ENCODE measurements at regions not wholly inside any gene's neighbourhood (a gene's known extent, or its start where the extent isn't known, plus 50 kb on each side); places are given as distances from the start of the nearest gene placed in this dataset.
"Not testable (repeated sequence)": the region's sequence is repeated elsewhere in the genome, so short reads cannot be mapped to it uniquely, and the experiment has no call there.

DNA sequence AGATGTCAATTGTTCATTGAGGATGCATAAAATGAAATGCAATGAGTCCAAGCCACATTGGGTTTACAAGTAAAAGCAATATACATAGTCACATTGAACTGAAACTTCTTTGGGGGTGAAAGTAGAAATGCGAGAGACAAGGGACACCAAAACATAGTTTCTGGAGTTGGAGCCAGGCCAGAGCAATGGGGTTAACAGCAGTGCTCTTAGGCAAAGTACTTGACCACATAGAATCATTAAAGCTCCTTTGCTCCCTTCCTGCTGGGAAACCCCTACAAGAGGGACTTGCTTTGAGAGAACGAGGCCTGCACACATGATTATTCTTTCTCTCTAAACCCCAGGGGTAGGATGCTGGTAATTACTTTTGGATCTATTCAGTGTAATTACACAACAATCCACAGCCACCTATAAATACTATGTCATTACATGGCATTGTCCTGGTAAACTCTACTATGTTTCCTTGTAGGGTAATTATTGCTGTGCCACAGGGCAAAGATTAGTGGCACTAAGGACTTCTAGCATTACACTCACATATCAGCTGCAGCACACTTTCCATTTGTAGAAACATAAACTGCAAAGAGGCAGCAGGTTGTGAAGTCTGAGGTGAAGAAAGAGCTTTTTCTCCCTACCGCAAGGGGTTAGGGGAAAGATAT lies 421.6 kb upstream of the PBX1 start:
- Histone ChIP-seq H3K27me3 (ENCODE audit: control insufficient read depth in 2 of 2, insufficient read depth in 1 of 2, low read length in 1 of 2) (no peaks in the 10 kb centered on the region), H3K4me1 (ENCODE audit: control insufficient read depth in 2 of 2, insufficient read depth in 2 of 2, low read length in 2 of 2) (no peaks in the 10 kb centered on the region), H3K27ac (ENCODE audit: low read depth in 1 of 2, low read length in 1 of 2) (no peak overlapping the region), H3K36me3 (ENCODE audit: control insufficient read depth in 2 of 2, insufficient read depth in 2 of 2, low read length in 1 of 2) (no peaks in the 10 kb centered on the region), H3K4me3 (ENCODE audit: low read length in 2 of 2) (no peak overlapping the region), H3K9me3 (ENCODE audit: control insufficient read depth in 2 of 2, insufficient read depth in 1 of 2, low read length in 1 of 2) (no peaks in the 10 kb centered on the region)
- 89% methylated on average over 3 of the region's 3 CpGs for WGBS
- DNase-seq (ENCODE audit: low read depth in 6 of 9, low spot score in 9 of 9) = no peak

DNA sequence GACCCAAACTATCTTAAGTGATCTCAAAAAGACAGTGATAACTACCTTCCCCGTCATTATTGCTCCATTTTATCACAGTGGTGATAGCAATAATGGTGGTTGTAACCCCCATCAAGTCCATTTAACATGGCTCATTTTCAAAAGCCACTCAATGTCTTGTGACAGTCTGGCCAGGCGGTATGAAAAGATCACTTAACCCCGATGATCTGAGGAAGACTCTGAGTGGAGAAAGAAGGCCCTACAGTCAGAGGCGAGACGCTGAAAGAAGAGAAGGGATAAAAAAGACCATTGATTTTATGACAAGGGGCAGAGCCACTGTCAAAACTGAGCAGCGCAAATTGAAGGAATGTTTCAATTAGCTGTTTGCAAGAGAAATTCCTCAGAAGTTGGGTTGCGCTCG lies 417.2 kb upstream of the PBX1 start:
- Histone ChIP-seq H3K4me3 (ENCODE audit: low read length in 2 of 2) (no peak overlapping the region), H3K9me3 (ENCODE audit: control insufficient read depth in 2 of 2, insufficient read depth in 1 of 2, low read length in 1 of 2) (no peaks in the 10 kb centered on the region), H3K4me1 (ENCODE audit: control insufficient read depth in 2 of 2, insufficient read depth in 2 of 2, low read length in 2 of 2) (no peaks in the 10 kb centered on the region), H3K36me3 (ENCODE audit: control insufficient read depth in 2 of 2, insufficient read depth in 2 of 2, low read length in 1 of 2) (no peaks in the 10 kb centered on the region), H3K27ac (ENCODE audit: low read depth in 1 of 2, low read length in 1 of 2) (no peak overlapping the region), H3K27me3 (ENCODE audit: control insufficient read depth in 2 of 2, insufficient read depth in 1 of 2, low read length in 1 of 2) (no peaks in the 10 kb centered on the region)
- WGBS = 92% methylated on average over 8 of the region's 8 CpGs
- DNase-seq (ENCODE audit: low read depth in 6 of 9, low spot score in 9 of 9) = no peak

DNA sequence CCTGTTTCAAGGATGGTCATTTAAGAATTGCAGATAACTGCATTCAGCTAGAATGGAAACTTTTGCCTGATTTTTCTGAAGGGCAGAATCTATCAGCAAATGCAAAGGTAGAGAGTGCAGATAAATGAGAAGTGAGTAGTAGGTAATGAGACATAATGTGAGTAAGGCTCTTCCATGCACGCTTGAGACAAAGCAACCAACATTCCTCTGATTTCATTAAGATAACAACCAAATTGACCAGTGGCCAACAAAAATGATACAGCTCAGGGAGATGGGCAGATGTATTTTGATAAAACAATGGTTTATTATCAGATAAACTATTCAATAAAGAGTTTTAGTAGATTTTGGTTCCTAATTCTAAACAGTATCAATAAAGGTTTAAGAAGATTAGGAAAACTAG lies 404.4 kb upstream of the PBX1 start:
- no peak overlapping the region for H3K4me3 ChIP-seq (ENCODE audit: low read length in 2 of 2)
- H3K4me1 ChIP-seq (ENCODE audit: control insufficient read depth in 2 of 2, insufficient read depth in 2 of 2, low read length in 2 of 2) = no peaks in the 10 kb centered on the region
- H3K9me3 ChIP-seq (ENCODE audit: control insufficient read depth in 2 of 2, insufficient read depth in 1 of 2, low read length in 1 of 2) = peaks cover 0 to 8% of the 10 kb centered on the region in 2 donors
- 80% methylated on average over 1 of the region's 1 CpG for WGBS
- no peaks in the 10 kb centered on the region for H3K36me3 ChIP-seq (ENCODE audit: control insufficient read depth in 2 of 2, insufficient read depth in 2 of 2, low read length in 1 of 2)
- DNase-seq (ENCODE audit: low read depth in 6 of 9, low spot score in 9 of 9) = no peak
- no peaks in the 10 kb centered on the region for H3K27me3 ChIP-seq (ENCODE audit: control insufficient read depth in 2 of 2, insufficient read depth in 1 of 2, low read length in 1 of 2)
- H3K27ac ChIP-seq (ENCODE audit: low read depth in 1 of 2, low read length in 1 of 2) = no peak overlapping the region

GRCh38 chr1:164155347-164155746 lies 403.6 kb upstream of the PBX1 start:
- no peaks in the 10 kb centered on the region for H3K4me1 ChIP-seq (ENCODE audit: control insufficient read depth in 2 of 2, insufficient read depth in 2 of 2, low read length in 2 of 2)
- H3K27me3 ChIP-seq (ENCODE audit: control insufficient read depth in 2 of 2, insufficient read depth in 1 of 2, low read length in 1 of 2) = no peaks in the 10 kb centered on the region
- H3K36me3 ChIP-seq (ENCODE audit: control insufficient read depth in 2 of 2, insufficient read depth in 2 of 2, low read length in 1 of 2) = no peaks in the 10 kb centered on the region
- peaks cover 0 to 8% of the 10 kb centered on the region in 2 donors for H3K9me3 ChIP-seq (ENCODE audit: control insufficient read depth in 2 of 2, insufficient read depth in 1 of 2, low read length in 1 of 2)
- no peak overlapping the region for H3K27ac ChIP-seq (ENCODE audit: low read depth in 1 of 2, low read length in 1 of 2)
- 70% methylated on average over 4 of the region's 4 CpGs for WGBS
- H3K4me3 ChIP-seq (ENCODE audit: low read length in 2 of 2) = no peak overlapping the region
- no peak for DNase-seq (ENCODE audit: low read depth in 6 of 9, low spot score in 9 of 9)

GRCh38 chr1:164163289-164163849 lies 395.6 kb upstream of the PBX1 start:
- DNase-seq (ENCODE audit: low read depth in 6 of 9, low spot score in 9 of 9) = no peak
- H3K4me3 ChIP-seq (ENCODE audit: low read length in 2 of 2) = no peak overlapping the region
- no peaks in the 10 kb centered on the region for H3K4me1 ChIP-seq (ENCODE audit: control insufficient read depth in 2 of 2, insufficient read depth in 2 of 2, low read length in 2 of 2)
- H3K9me3 ChIP-seq (ENCODE audit: control insufficient read depth in 2 of 2, insufficient read depth in 1 of 2, low read length in 1 of 2) = peaks cover 0 to 4% of the 10 kb centered on the region in 2 donors
- no peaks in the 10 kb centered on the region for H3K36me3 ChIP-seq (ENCODE audit: control insufficient read depth in 2 of 2, insufficient read depth in 2 of 2, low read length in 1 of 2)
- H3K27me3 ChIP-seq (ENCODE audit: control insufficient read depth in 2 of 2, insufficient read depth in 1 of 2, low read length in 1 of 2) = no peaks in the 10 kb centered on the region
- 89% methylated on average over 1 of the region's 1 CpG for WGBS
- H3K27ac ChIP-seq (ENCODE audit: low read depth in 1 of 2, low read length in 1 of 2) = no peak overlapping the region

GRCh38 chr1:164165466-164165865 lies 393.5 kb upstream of the PBX1 start:
- Histone ChIP-seq H3K4me1 (ENCODE audit: control insufficient read depth in 2 of 2, insufficient read depth in 2 of 2, low read length in 2 of 2) (no peaks in the 10 kb centered on the region), H3K27ac (ENCODE audit: low read depth in 1 of 2, low read length in 1 of 2) (no peak overlapping the region), H3K9me3 (ENCODE audit: control insufficient read depth in 2 of 2, insufficient read depth in 1 of 2, low read length in 1 of 2) (peaks cover 0 to 4% of the 10 kb centered on the region in 2 donors), H3K27me3 (ENCODE audit: control insufficient read depth in 2 of 2, insufficient read depth in 1 of 2, low read length in 1 of 2) (no peaks in the 10 kb centered on the region), H3K36me3 (ENCODE audit: control insufficient read depth in 2 of 2, insufficient read depth in 2 of 2, low read length in 1 of 2) (no peaks in the 10 kb centered on the region), H3K4me3 (ENCODE audit: low read length in 2 of 2) (no peak overlapping the region)
- 86% methylated on average over 2 of the region's 2 CpGs for WGBS
- no peak for DNase-seq (ENCODE audit: low read depth in 6 of 9, low spot score in 9 of 9)

GRCh38 chr1:164166454-164166853 lies 392.5 kb upstream of the PBX1 start:
- WGBS = 81% methylated on average over 6 of the region's 6 CpGs
- not testable (repeated sequence) for H3K27me3 ChIP-seq (ENCODE audit: control insufficient read depth in 2 of 2, insufficient read depth in 1 of 2, low read length in 1 of 2); H3K36me3 ChIP-seq (ENCODE audit: control insufficient read depth in 2 of 2, insufficient read depth in 2 of 2, low read length in 1 of 2); H3K9me3 ChIP-seq (ENCODE audit: control insufficient read depth in 2 of 2, insufficient read depth in 1 of 2, low read length in 1 of 2); H3K4me1 ChIP-seq (ENCODE audit: control insufficient read depth in 2 of 2, insufficient read depth in 2 of 2, low read length in 2 of 2); DNase-seq (ENCODE audit: low read depth in 6 of 9, low spot score in 9 of 9); H3K4me3 ChIP-seq (ENCODE audit: low read length in 2 of 2); H3K27ac ChIP-seq (ENCODE audit: low read depth in 1 of 2, low read length in 1 of 2)

DNA sequence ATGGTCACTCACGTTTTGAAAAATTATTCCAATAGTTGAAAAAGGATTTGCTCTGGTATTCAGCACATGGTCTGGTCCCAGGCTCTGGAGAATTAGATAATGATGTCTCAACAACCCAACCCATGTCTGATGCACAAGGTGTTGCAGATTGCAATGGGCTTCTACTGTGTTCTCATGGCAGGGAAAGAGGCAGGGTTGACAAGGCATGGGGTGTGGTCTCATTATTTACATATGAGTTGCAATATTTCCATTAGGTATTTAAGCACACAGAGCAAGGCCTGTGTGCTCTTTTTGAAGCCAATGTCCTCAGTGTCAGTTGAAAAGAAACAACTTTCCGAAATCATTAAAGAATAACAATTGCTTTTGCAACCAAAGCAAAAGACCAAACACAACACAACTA lies 381.9 kb upstream of the PBX1 start:
- Histone ChIP-seq H3K36me3 (ENCODE audit: control insufficient read depth in 2 of 2, insufficient read depth in 2 of 2, low read length in 1 of 2) (no peaks in the 10 kb centered on the region), H3K9me3 (ENCODE audit: control insufficient read depth in 2 of 2, insufficient read depth in 1 of 2, low read length in 1 of 2) (no peaks in the 10 kb centered on the region), H3K27ac (ENCODE audit: low read depth in 1 of 2, low read length in 1 of 2) (no peak overlapping the region), H3K27me3 (ENCODE audit: control insufficient read depth in 2 of 2, insufficient read depth in 1 of 2, low read length in 1 of 2) (no peaks in the 10 kb centered on the region), H3K4me3 (ENCODE audit: low read length in 2 of 2) (no peak overlapping the region), H3K4me1 (ENCODE audit: control insufficient read depth in 2 of 2, insufficient read depth in 2 of 2, low read length in 2 of 2) (no peaks in the 10 kb centered on the region)
- WGBS = 90% methylated on average over 2 of the region's 2 CpGs
- no peak for DNase-seq (ENCODE audit: low read depth in 6 of 9, low spot score in 9 of 9)

DNA sequence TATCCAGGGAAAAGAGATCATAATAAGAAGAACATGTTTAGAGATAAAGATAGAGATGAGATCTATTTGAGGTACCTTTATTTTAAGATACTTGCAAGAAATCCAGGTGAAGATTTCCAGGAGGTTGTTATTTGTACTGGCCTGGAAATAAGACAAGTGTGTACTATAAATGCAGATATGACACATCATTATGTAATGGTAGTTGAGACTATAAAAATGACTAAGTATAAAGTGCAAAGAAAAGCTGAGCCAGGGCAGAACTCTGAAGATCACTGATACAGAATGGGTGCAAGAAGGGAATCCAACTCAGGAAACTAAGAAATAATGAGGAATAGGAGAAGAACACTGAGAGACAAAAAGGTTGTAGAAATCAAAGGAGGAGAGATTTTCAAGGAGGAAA lies 378.2 kb upstream of the PBX1 start:
- DNase-seq (ENCODE audit: low read depth in 6 of 9, low spot score in 9 of 9) = no peak
- Histone ChIP-seq H3K36me3 (ENCODE audit: control insufficient read depth in 2 of 2, insufficient read depth in 2 of 2, low read length in 1 of 2) (no peaks in the 10 kb centered on the region), H3K27me3 (ENCODE audit: control insufficient read depth in 2 of 2, insufficient read depth in 1 of 2, low read length in 1 of 2) (no peaks in the 10 kb centered on the region), H3K4me3 (ENCODE audit: low read length in 2 of 2) (no peak overlapping the region), H3K27ac (ENCODE audit: low read depth in 1 of 2, low read length in 1 of 2) (no peak overlapping the region), H3K4me1 (ENCODE audit: control insufficient read depth in 2 of 2, insufficient read depth in 2 of 2, low read length in 2 of 2) (no peaks in the 10 kb centered on the region), H3K9me3 (ENCODE audit: control insufficient read depth in 2 of 2, insufficient read depth in 1 of 2, low read length in 1 of 2) (no peaks in the 10 kb centered on the region)

Measured in thymus (tissue), 11 donors.